Ascending aorta (tissue), 2 donors: ENCODE measurements at regions not wholly inside any gene's neighbourhood (a gene's known extent, or its start where the extent isn't known, plus 50 kb on each side); places are given as distances from the start of the nearest gene placed in this dataset.
A peak's percentile ranks its signal among the peaks of the same experiment; 100 is the strongest.

Source experiments
- DNase-seq, 2 donors: peaks; one replicate each; pipeline ENCODE4 v3.0.0-alpha.2; 2019; ENCODE audit warnings: low spot score in 2 of 2
- H3K27ac ChIP-seq, 2 donors: fragments of 200-600 bp; sonication (generic); one replicate each; pipeline ENCODE4 v1.5.1; 2016 to 2017; ENCODE audit warnings: mild to moderate bottlenecking in 1 of 2
- H3K27me3 ChIP-seq: fragments of 200-600 bp; sonication (generic); one replicate; pipeline ENCODE4 v1.5.1; 2017
- H3K36me3 ChIP-seq, 2 donors: fragments of 200-600 bp; sonication (generic); one replicate each; pipeline ENCODE4 v1.5.1; 2016
- H3K4me1 ChIP-seq, 2 donors: fragments of 200-600 bp; sonication (generic); one replicate each; pipeline ENCODE4 v1.5.1; 2016 to 2017; ENCODE audit warnings: mild to moderate bottlenecking in 1 of 2
- H3K4me3 ChIP-seq, 2 donors: fragments of 200-600 bp; sonication (generic); one replicate each; pipeline ENCODE4 v1.5.1; 2016 to 2017; ENCODE audit warnings: mild to moderate bottlenecking in 1 of 2
- H3K9me3 ChIP-seq, 2 donors: fragments of 200-600 bp; sonication (generic); one replicate each; pipeline ENCODE4 v1.5.1; 2016
- CTCF ChIP-seq, 3 experiments: fragments of 200-600 bp in 2 of 3; fragments of 450-650 bp in 1 of 3; sonication (generic) in 2 of 3; IDR thresholded peaks; one replicate each; pipeline ENCODE4 v1.5.1; 2016 to 2019; ENCODE audit warnings: antibody characterized with exemption in 3 of 3, mild to moderate bottlenecking in 1 of 3, moderate library complexity in 1 of 3
- intact Hi-C: fragments of 100-400 bp; cut with DNase I; formaldehyde crosslinking; loops from one replicate; pipeline ENCODE4 v1.15.1; 2023

GRCh38 chr16:72241930-72242329 is 70.0 kb upstream of the PMFBP1 start:
- Histone ChIP-seq H3K9me3 (no peaks in the 10 kb centered on the region), H3K36me3 (no peaks in the 10 kb centered on the region), H3K4me3 (no peak overlapping the region), H3K27ac (no peak overlapping the region), H3K4me1 (no peaks in the 10 kb centered on the region), H3K27me3 (no peaks in the 10 kb centered on the region)
- peak; percentile 47 to 76 (median 66) for TF ChIP-seq CTCF (IDR thresholded peaks at IDR 0.05)
- intact Hi-C loops: loop anchor here (2.0 to 5.0 kb wide), 2 partner anchors 160 to 225 kb away; no protein-coding TSS in a partner anchor
- no peak for DNase-seq

GRCh38 chr16:72241008-72241407 is 69.1 kb upstream of the PMFBP1 start:
- no peaks in the 10 kb centered on the region for H3K36me3 ChIP-seq
- intact Hi-C loops: loop anchor here (5.0 kb wide), 1 partner anchor 161 kb away; no protein-coding TSS in a partner anchor
- TF ChIP-seq CTCF (IDR thresholded peaks at IDR 0.05): no peak
- no peaks in the 10 kb centered on the region for H3K9me3 ChIP-seq
- no peak overlapping the region for H3K4me3 ChIP-seq
- H3K27ac ChIP-seq: no peak overlapping the region
- H3K4me1 ChIP-seq: no peaks in the 10 kb centered on the region
- DNase-seq: no peak
- H3K27me3 ChIP-seq: no peaks in the 10 kb centered on the region

- no peaks in the 10 kb centered on the region for H3K4me1 ChIP-seq
- no peak overlapping the region for H3K4me3 ChIP-seq
- H3K36me3 ChIP-seq: no peaks in the 10 kb centered on the region
- H3K27ac ChIP-seq: no peak overlapping the region
- H3K9me3 ChIP-seq: no peaks in the 10 kb centered on the region
- H3K27me3 ChIP-seq: no peaks in the 10 kb centered on the region
- no peak for DNase-seq
- intact Hi-C loops: loop anchor here (5.0 kb wide), 1 partner anchor 162 kb away; no protein-coding TSS in a partner anchor
- TF ChIP-seq CTCF (IDR thresholded peaks at IDR 0.05): no peak
These were observed 68.5 kb upstream of the PMFBP1 start for GRCh38 chr16:72240466-72240865.

- H3K27me3 ChIP-seq: no peaks in the 10 kb centered on the region
- intact Hi-C loops: no loop called here
- no peak overlapping the region for H3K4me3 ChIP-seq
- H3K4me1 ChIP-seq: no peaks in the 10 kb centered on the region
- no peak for DNase-seq
- H3K9me3 ChIP-seq: no peaks in the 10 kb centered on the region
- no peak for TF ChIP-seq CTCF (IDR thresholded peaks at IDR 0.05)
- no peaks in the 10 kb centered on the region for H3K36me3 ChIP-seq
- H3K27ac ChIP-seq: no peak overlapping the region
These were observed 64.9 kb upstream of the PMFBP1 start for GRCh38 chr16:72236866-72237265.

- TF ChIP-seq CTCF (IDR thresholded peaks at IDR 0.05): no peak
- intact Hi-C loops: no loop called here
- DNase-seq: no peak
- Histone ChIP-seq H3K27me3 (no peaks in the 10 kb centered on the region), H3K4me1 (no peaks in the 10 kb centered on the region), H3K4me3 (no peak overlapping the region), H3K9me3 (no peaks in the 10 kb centered on the region), H3K36me3 (no peaks in the 10 kb centered on the region), H3K27ac (no peak overlapping the region)
These were observed 62.4 kb upstream of the PMFBP1 start for GRCh38 chr16:72234387-72234786.

- Histone ChIP-seq H3K27me3 (no peaks in the 10 kb centered on the region), H3K27ac (no peak overlapping the region), H3K36me3 (no peaks in the 10 kb centered on the region), H3K4me3 (no peak overlapping the region), H3K4me1 (no peaks in the 10 kb centered on the region), H3K9me3 (no peaks in the 10 kb centered on the region)
- intact Hi-C loops: no loop called here
- TF ChIP-seq CTCF (IDR thresholded peaks at IDR 0.05): no peak
- DNase-seq: no peak
These were observed 56.1 kb upstream of the PMFBP1 start for GRCh38 chr16:72228014-72228413.
